Skeletal muscle cell (primary cell): ENCODE measurements at regions not wholly inside any gene's neighbourhood (a gene's known extent, or its start where the extent isn't known, plus 50 kb on each side); places are given as distances from the start of the nearest gene placed in this dataset.
A peak's percentile ranks its signal among the peaks of the same experiment; 100 is the strongest.
"Not testable (repeated sequence)": the region's sequence is repeated elsewhere in the genome, so short reads cannot be mapped to it uniquely, and the experiment has no call there.

Experiments
- DNase-seq: peaks from one replicate; pipeline ENCODE4 v3.0.0-alpha.2; 2010; ENCODE audit warnings: low read depth
- H3K4me3 ChIP-seq: 2 replicates; pipeline ENCODE4 v1.5.1; 2011; ENCODE audit warnings: low read depth, mild to moderate bottlenecking, control low read depth, low read length, moderate library complexity

DNA sequence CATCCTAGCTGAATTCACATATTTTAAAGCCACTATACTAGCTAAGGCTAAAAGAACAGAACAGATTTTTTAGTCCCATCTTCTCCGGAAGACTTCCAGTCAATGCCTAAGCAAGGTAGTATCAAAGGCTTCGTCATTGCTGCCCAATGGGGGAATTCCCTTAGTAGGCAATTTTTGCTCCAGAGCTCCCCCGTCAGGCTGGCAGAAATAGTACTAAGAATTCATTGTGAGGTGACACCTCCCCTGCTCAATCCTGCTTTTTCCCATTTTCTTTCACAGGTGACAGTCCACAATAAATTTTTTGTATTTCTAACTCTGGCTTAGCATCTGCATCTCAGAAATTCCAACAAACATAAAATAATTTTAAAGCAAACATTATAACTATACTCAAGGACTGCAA lies 52.8 kb upstream of the SRSF6 start:
- DNase-seq = no peak
- H3K4me3 ChIP-seq = no peak overlapping the region

DNA sequence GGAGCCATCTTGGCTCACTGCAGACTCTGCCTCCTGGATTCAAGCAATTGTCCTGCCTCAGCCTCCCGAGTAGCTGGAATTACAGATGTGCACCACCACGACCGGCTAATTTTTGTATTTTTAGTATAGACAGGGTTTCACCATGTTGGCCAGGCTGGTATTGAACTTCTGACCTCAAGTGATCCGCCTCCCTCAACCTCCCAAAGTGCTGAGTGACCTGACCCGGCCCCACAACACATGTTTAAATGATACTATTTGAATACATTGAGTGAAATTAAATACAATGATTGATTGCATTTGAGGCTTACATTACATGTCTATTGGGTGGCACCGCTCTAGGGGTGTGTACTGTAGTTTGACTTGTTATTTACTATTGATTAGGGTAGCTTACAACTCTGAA lies 56.8 kb upstream of the SRSF6 start:
- DNase-seq, H3K4me3 ChIP-seq: not testable (repeated sequence)

DNA sequence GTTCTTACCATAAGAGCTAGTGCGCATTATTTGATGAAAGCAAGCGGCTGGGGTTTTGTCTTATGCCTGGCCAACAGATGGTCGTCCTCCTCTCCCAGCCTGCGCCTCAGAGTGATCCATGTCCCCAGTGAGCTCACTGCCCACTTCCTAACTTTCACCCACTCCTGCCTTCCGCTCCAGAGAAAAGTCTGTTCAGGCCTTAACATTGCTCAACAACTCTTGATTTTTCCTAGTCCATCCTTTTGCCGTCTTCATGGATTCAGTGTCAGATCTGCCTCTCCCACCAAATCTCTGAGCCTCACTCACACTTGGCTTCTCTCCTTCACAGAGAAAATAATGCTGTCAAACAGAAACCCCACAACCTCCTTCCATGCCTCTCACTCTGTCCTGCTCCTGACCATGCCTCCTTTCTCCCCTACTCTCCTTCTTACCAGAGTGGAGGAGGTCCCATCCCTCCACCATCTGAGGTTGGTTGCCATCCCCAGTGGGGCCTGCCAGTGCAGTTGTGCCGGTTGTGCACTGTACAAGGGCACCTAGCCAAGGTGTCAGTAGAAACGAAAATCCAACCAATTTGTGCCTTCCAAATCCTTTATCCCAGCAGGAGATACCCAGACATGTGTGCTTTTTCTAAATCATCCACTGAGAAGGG lies 58.9 kb upstream of the SRSF6 start:
- no peak for DNase-seq
- H3K4me3 ChIP-seq = no peak overlapping the region

DNA sequence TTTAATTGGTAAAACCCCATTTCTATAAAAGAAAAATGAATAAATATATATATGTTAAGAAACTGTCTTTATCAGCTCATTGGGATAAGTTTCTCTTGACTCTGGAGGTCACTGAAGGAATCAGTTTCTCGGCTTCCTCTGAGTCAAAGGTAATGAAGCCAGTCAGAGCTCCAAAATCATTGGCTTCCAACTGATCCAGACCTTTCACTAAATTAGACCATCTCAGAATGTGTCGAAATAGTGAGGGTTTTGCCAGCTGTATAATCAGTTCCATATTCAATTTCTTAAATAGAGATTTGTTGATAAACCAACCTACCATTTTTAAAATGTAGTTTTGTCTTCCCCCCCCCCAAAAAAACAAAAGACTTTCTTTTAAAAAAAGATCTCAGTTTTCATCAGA lies 60.5 kb upstream of the SRSF6 start:
- no peak for DNase-seq

DNA sequence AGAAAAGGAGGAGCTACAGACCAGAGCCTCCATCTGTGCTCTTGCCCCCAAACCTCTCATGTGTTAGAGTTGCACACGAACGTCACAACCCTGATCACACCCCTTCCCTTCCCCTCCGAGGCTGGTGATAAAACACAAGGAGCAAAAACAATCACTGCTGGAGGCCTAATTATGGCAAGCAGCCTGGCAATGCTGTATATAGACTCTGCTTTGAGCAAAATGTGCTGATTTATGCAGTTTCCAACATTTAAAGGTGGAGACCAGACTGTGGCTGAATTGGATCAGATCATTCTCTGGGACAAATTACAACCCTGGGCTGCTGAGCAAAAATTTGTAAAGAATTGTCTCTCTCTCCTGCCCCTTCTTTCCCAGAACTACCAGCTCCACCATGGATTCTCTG lies 64.6 kb upstream of the SRSF6 start:
- DNase-seq = no peak
- H3K4me3 ChIP-seq = no peak overlapping the region

More for the DNA sequence above, 60.5 kb upstream of the SRSF6 start:
- no peak overlapping the region for H3K4me3 ChIP-seq

DNA sequence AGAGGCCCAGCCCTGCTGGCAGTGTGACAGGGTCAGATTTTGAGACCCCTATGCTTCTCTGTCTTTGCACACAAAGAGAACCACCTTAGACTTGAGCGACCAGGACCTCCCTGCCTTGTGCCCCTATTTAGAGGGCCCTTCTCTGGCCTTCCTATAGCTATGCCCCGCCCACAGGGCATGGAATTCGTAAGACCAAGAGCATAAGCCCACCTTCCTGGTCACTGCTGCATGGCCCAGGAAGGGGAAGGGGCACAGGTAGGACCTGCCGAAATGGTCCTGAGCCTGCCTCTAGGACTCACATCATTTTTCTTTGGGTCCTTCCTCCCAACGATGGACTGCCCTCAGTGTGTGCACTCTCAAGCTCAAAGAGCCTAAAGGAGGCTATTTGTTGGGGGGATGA lies 65.1 kb upstream of the SRSF6 start:
- DNase-seq = no peak
- H3K4me3 ChIP-seq = no peak overlapping the region

DNA sequence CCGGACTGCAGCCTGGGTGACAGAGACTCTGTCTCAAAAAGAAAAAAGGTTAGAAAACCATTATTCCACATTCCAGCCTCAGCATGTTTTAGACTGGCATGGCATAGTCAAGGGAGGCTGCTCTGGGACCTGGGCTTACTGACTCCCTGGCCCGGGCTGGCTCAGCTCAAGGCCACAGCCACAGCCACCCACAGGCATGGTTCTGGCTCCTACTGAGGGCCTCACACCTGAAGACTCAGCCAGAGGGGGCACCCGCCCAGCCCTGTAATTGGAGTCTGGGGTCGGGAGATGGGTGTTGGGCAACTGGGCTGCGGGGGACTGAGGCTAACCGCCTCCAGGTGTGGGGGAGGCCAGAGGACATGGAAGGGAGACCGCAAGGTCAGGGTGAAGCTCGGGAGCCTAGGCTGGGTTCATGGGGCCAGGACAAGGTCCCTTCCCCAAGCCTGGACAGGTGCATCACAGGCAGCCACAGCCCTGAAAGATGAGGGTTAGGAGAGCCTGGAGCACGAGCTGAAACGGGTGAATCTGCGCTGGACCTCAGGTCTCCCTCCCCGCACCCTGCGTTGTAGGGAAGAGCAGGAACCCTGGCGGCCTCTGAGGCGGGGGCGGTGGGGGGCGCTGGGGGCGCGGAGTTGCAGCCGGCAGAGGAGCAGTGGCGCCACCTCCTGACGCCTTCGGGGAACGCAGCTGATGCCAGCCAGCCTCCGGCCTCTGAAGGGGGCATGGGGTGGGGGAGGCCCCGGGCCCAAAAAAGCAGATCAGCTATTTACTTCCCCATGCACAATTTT lies 67.7 kb upstream of the SRSF6 start:
- no peak for DNase-seq
- no peak overlapping the region for H3K4me3 ChIP-seq

DNA sequence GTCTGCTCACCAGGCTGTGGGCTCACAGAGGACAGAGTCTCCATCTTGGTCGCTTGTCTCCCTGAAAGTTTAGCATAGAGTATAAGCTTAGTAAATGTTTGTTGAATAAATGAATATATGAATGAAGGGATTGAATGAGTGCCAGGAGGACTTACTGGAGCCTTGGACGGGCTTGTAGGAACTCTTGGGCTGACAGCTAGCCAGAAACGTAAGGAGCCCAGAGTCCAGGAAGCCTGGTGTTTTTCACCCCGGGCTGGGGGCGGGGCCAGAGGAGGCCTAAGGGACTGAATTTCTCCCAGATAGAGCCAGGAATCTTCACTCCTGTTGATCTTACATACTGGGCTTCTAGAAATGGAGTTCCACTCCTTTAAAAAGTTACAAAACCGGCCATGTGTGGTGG lies 68.5 kb upstream of the SRSF6 start:
- DNase-seq = no peak
- H3K4me3 ChIP-seq = no peak overlapping the region

DNA sequence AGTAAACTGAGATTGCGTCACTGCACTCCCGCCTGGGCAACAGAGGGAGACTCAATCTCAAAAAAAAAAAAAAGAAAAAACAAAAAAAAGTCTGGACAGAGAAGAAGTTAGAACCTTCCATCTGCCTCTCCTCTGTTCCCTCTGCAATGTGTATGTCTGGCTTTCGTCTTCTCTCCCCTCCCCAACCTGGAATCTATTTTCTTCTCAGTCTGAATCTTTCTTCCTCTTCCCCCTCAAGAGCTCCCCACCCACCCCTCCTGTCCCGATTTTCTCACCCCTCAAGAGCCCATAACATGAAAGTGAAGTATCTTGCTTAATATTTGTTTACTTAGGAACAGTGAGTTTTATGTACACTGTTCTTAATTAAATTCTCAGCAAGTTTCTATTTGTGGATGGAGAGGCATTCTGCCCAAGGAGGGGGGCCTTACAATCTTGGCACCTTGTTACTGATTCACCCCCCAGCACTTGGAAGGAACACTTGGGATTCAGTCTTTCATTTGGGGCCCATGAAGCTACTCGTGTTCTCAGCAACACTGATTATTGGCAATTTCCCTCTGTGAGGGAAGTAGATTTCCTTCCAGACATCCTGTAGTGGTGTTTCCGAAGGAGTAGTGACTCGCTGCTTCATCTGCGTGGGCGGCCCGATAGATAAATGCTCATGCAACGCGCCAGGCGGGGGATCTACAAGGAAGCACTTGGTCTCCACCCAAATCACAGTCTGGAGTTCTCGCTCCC lies 69.3 kb upstream of the SRSF6 start:
- DNase-seq = no peak
- H3K4me3 ChIP-seq = no peak overlapping the region

DNA sequence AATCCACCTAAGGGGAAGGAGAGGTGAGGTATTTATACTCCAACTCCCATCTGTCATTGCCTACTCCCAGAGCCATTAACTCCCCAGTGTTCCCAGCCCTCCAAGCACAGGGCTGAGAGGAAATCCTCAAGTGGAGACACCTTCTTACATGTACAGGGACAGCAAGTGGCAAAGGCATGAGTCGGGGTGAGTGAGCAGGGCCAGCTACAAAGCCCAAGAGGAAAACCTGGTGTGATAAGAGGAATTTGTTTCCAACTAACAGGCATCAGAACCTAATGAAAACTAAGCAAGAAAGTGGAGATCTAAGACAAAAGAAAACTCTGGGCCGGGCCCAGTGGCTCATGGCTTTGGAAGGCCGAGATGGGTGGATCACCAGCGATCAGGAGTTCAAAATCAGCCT lies 70.0 kb upstream of the SRSF6 start:
- no peak for DNase-seq
- no peak overlapping the region for H3K4me3 ChIP-seq

DNA sequence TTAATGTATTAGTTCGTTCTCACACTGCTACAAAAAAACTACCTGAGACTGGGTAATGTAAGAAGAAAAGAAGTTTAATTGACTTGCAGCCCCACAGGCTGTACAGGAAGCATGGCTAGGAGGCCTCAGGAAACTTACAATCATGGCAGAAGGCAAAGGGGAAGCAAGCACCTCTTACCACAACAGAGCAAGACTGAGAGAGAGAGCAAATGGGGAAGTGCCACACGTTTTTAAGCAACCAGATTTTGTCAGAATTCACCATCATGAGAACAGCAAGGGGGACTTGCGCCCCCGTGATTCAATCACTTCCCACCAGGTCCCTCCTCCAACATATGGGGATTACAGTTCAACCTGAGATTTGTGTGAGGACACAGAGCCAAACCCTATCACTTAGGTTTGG lies 70.8 kb upstream of the SRSF6 start:
- DNase-seq = no peak
- H3K4me3 ChIP-seq = no peak overlapping the region

DNA sequence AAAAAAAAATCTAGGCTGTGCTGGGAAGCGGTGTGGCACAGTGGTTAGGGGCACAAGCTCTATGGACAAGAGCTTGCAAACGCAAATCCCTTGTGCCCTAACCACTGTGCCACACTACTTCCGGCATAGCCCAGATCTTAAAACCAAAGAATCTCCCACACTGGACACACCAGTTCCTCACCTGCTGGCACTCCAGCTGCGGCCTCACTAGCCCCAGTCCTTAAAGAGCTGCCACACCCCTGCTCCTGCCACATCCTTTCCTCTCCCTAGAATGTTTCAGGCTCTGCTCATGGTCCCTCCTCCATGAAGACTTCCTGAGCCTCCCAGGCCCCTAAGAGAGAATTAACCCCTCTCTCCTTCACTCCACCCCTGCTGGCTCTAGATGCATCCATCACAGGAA lies 71.8 kb upstream of the SRSF6 start:
- DNase-seq = no peak
- H3K4me3 ChIP-seq = no peak overlapping the region

DNA sequence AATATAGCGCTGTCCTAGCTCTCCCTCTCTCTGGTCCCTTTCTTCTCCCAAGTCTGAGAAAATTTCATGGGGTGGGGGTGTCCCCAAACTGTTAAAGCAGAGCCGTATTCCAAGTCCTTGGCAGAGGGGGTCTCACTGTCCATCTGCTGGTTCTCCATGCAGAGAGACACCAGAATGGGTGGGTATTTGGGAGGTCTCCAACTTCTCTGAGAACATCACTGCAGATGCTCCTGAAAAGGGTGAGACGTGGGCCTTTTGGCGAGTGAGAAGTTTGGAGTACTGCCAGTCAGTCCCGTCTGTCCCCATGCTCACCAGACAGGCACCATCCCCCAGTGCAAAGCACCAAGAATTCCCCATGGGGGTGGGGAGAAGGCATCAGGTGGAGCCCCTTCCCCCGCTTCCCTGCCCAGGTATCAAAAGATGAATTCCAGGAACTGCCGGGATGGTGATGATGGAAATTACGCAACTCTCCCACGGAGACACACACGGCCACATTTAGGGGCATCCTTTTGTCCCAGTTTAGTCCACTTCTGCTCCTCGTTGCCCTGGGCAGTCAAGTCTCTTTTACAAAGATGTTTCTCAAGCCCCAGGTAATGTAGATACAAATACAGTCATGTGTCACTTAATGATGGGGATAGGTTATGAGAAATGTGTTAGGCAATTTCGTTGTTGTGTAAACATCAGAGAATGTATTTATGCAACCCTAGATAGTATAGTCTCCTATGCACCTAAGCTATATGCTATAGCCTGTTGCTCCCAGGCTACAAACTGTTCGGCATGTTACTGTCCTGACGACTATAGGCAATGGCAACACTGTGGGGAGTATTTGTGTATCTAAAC lies 73.4 kb upstream of the SRSF6 start:
- no peak overlapping the region for H3K4me3 ChIP-seq
- no peak for DNase-seq

DNA sequence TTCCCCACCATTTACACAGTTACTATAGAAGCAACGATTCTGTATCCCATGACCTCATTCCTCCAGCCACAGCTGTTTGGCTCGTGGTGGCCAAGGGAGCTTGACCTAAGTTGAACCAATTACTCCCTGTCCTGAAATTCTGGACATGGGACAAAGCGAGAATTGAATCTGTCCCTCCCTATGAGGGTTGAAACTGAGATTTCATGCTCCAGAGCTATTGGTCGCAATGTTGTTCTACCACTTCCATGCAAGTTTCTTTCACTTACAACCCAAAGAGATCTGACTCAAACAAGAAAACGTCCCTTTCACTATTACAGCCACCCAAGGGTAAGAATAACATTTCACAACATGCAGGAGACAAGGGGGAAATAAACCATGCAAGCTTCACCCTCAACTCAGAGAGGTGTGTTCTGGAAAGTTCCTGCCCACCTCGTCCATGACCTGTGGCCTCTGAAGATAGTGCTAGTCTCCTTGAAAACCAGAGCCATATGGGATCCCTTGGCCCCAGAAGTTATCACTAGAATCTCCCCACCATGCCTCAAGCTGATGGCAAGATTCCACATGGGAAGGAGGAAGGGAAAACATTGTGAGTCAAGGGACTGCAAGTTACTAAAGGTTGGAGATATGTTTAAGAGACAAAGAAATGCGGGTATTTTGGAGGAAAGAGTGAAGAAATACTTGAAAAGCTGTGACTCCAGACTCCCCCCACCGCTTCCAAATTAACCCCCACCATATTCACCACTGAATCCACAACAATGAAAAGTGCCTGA lies 74.5 kb upstream of the SRSF6 start:
- no peak for DNase-seq
- no peak overlapping the region for H3K4me3 ChIP-seq

DNA sequence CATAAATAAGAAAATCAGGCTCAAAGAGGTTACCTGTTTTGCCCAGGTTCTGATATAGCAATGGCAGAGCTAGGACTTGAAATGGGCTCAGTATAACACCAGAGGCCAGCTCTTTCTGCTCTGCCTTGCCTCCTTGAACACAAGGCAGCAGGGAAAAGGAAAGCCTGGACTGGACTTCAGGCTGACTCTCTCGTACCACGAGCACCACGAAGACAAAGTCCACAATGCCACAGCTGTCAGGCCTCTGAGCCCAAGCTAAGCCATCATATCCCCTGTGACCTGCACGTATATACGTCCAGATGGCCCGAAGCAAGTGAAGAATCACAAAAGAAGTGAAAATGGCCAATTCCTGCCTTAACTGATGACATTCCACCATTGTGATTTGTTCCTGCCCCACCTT lies 75.6 kb upstream of the SRSF6 start:
- not testable (repeated sequence) for H3K4me3 ChIP-seq, DNase-seq

DNA sequence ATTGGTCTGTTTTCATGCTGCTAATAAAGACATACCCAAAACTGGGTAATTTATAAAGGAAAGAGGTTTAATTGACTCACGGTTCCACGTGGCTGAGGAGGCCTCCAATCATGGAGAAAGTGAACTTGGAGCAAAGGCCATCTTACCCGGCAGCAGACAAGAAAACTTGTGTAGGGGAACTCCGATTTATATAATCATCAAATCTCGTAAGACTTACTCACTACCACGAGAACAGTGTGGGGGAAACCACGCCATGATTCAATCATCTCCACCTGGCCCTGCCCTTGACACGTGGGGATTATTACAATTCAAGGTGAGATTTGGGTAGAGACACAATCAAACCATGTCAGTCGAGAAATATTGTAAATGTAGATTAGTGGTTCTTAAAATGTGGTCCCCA lies 76.2 kb upstream of the SRSF6 start:
- not testable (repeated sequence) for DNase-seq, H3K4me3 ChIP-seq

DNA sequence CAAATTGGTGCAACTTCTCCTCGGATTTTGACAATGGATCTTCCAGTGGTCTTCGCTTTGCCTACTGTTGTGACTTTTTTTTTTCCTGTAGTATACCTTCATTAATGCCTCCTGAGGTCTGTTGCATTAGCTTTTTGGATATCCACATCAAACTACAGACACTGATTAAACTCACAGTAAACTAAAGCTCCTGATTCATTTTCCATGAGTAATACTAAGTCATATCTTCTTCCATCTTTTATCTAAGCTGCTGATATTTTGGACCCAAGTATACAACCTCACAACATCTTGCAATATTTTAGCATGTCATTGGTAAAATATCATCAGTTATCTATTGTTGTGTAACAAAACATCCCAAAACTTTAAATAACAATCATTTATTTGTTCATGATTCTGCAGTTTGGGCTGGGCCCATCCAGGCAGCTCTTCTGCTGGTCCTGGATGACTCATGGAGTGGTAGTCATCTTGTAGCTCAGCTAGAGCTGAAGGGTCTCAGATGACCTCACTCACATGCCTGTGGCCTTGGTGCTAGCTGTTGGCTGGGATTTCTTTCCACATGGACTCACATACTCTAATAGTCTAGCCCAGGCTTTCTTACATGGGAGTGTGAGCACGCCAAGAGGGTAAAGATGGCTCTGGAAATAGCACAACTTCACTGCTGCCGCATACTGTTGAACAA lies 78.3 kb upstream of the SRSF6 start:
- peak; percentile 56 for DNase-seq
- no peak overlapping the region for H3K4me3 ChIP-seq

DNA sequence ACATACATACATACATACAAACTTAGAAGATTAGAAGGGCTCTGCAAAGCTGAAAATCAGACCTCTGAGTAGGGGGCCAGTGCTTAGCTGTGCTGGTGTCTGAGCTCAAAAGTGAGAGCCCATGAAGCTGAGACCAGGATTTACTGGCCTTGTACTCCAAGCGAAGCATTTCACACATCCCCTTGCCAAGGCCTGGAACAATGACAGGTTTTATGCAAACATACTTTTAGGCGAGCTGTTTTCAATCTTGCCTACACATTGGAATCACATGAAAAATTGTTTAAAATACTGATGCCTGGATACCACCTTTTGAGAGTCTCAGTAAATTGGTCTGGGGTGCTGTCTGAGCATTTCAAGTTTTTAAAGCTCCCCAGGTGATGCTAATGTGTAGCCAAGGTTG lies 80.9 kb upstream of the SRSF6 start:
- no peak for DNase-seq
- H3K4me3 ChIP-seq = no peak overlapping the region

DNA sequence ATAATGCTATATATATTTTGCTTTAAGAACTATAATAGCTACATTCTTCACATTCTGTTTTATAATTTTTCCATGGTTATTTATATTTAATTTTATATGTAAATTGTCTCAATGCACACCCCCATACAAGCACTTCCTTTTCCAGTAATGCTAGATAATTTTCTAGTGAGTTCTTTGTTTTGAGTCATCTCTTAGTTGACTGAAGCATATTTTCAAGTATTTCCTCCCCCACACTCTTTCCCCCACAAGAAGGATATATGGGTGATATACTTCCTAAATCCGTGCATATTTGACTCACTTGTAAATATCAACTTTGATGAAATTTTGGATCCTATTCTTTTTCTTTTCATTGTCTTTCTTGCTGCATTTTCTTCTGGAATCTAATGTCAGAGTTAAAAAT lies 82.1 kb upstream of the SRSF6 start:
- no peak for DNase-seq

More for the DNA sequence above, 82.1 kb upstream of the SRSF6 start:
- H3K4me3 ChIP-seq = no peak overlapping the region
